ENCODE measurements at regions not wholly inside any gene's neighbourhood (a gene's known extent, or its start where the extent isn't known, plus 50 kb on each side); places are given as distances from the start of the nearest gene placed in this dataset.

DNA sequence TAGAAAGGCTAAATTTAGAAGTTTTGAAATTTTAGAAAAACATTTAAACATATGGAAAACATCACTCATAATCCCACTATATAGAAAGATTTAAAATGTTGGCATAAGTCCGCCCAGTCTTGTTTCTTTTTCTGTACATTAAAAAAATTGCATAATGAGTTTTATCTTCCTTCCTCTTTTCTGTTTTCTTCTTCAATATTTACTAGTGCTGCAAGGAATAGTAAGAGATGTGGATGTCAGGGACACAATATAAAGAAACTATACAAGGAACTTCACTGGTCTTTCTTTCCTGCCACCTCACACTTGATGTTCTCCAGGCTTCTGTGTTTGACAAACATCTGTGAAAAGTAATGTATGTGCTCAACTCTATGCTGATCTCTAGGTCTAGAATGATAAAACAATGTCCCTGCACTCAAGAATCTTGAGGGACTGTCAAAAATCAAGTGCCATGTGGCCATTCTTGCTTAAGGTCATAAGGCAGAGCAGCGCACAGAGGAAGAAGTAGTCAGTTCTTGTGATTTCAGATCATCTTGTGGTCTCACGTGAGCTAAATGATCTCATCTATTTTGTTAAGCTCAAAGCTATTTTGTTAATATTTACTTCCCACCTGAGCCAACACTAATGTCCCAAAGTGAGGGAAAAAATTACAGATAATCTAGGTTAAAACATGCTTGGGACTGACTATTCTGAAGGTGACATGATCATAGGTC, 186.9 kb upstream of the OBI1 start:
- Histone ChIP-seq H3K27me3 (ENCODE audit: control insufficient read depth in 2 of 2, insufficient read depth in 2 of 2, low read length in 2 of 2) (no peaks in the 10 kb centered on the region), H3K4me2 (replicated peaks; ENCODE audit: extremely low read depth, low read length, poor library complexity, severe bottlenecking) (no peak overlapping the region), H3K79me2 (ENCODE audit: insufficient read depth, low read length) (no peaks in the 10 kb centered on the region), H3K9me3 (replicated peaks in 1 of 2; ENCODE audit: control insufficient read depth in 1 of 2, insufficient read depth in 1 of 2, low read length in 2 of 2) (no peaks in the 10 kb centered on the region), H4K20me1 (ENCODE audit: insufficient read depth, low read length) (no peaks in the 10 kb centered on the region), H3K9ac (ENCODE audit: insufficient read depth, low read length, poor library complexity, severe bottlenecking) (no peak overlapping the region), H2AFZ (ENCODE audit: insufficient read depth, low read depth, low read length, poor library complexity, severe bottlenecking) (no peak overlapping the region), H3K4me1 (ENCODE audit: control insufficient read depth in 1 of 2, insufficient read depth in 2 of 2, low read length in 2 of 2) (peaks cover 0 to 10% of the 10 kb centered on the region in 2 donors), H3K27ac (ENCODE audit: low read depth in 1 of 2, low read length in 2 of 2) (no peak overlapping the region), H3K4me3 (replicated peaks in 1 of 3; ENCODE audit: low read depth in 2 of 3, low read length in 3 of 3) (no peak overlapping the region), H3K36me3 (replicated peaks in 1 of 2; ENCODE audit: control insufficient read depth in 1 of 2, insufficient read depth in 2 of 2, low read length in 2 of 2) (no peaks in the 10 kb centered on the region)
- DNase-seq = no peak
- H3K4me1 Mint-ChIP-seq = peaks cover 18% of the 10 kb centered on the region
- H3K36me3 Mint-ChIP-seq = no peaks in the 10 kb centered on the region
- intact Hi-C loops (cut with micrococcal nuclease) = no loop called here
- TF ChIP-seq, protein P1, sequence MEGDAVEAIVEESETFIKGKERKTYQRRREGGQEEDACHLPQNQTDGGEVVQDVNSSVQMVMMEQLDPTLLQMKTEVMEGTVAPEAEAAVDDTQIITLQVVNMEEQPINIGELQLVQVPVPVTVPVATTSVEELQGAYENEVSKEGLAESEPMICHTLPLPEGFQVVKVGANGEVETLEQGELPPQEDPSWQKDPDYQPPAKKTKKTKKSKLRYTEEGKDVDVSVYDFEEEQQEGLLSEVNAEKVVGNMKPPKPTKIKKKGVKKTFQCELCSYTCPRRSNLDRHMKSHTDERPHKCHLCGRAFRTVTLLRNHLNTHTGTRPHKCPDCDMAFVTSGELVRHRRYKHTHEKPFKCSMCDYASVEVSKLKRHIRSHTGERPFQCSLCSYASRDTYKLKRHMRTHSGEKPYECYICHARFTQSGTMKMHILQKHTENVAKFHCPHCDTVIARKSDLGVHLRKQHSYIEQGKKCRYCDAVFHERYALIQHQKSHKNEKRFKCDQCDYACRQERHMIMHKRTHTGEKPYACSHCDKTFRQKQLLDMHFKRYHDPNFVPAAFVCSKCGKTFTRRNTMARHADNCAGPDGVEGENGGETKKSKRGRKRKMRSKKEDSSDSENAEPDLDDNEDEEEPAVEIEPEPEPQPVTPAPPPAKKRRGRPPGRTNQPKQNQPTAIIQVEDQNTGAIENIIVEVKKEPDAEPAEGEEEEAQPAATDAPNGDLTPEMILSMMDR (IDR thresholded peaks at IDR 0.05) = no peak
- H3K9me3 Mint-ChIP-seq = peaks cover 0 to 3% (median 3%) of the 10 kb centered on the region in 7 donors
- H3K4me3 Mint-ChIP-seq = no peak overlapping the region
- WGBS (ENCODE audit: insufficient coverage) = no CpG with 5 or more reads among the region's 3 CpGs
- H3K27me3 Mint-ChIP-seq (ENCODE audit: low read depth in 3 of 3) = peaks cover 0 to 3% (median 0%) of the 10 kb centered on the region in 3 donors
- H3K27ac Mint-ChIP-seq = peak overlapping the region in 1 of 7 donors; percentile 52

DNA sequence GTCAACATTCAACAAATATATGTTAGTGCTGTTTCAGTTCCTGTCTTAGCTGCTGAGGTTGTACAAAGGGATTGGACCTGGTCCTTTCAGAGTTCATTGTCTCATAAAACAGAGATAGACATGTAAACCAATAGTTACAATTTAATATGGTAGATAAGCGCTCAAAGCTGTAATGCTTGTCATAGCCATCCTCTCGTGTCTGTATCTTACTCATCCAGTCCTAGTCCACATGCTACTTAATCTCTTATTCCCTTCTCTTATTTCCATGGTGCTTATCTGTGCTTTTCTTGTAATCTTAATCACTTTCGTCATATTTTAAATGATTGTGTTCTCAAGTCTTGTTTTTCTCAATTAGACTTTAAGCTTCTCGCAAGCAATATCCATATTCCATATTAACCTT, 185.2 kb upstream of the OBI1 start:
- H3K9ac ChIP-seq (ENCODE audit: insufficient read depth, low read length, poor library complexity, severe bottlenecking) = no peak overlapping the region
- H3K79me2 ChIP-seq (ENCODE audit: insufficient read depth, low read length) = no peaks in the 10 kb centered on the region
- Mint-ChIP-seq H3K4me1 (peaks cover 18% of the 10 kb centered on the region), H3K27me3 (ENCODE audit: low read depth in 3 of 3) (peaks cover 0 to 3% (median 0%) of the 10 kb centered on the region in 3 donors), H3K27ac (no peak overlapping the region), H3K9me3 (peaks cover 0 to 3% (median 1%) of the 10 kb centered on the region in 7 donors), H3K36me3 (no peaks in the 10 kb centered on the region), H3K4me3 (no peak overlapping the region)
- no peaks in the 10 kb centered on the region for H3K36me3 ChIP-seq (replicated peaks in 1 of 2; ENCODE audit: control insufficient read depth in 1 of 2, insufficient read depth in 2 of 2, low read length in 2 of 2)
- intact Hi-C loops (cut with micrococcal nuclease) = no loop called here
- no peak for DNase-seq
- no peaks in the 10 kb centered on the region for H3K27me3 ChIP-seq (ENCODE audit: control insufficient read depth in 2 of 2, insufficient read depth in 2 of 2, low read length in 2 of 2)
- 100% methylated on average over 2 of the region's 4 CpGs for WGBS (ENCODE audit: insufficient coverage)
- H3K9me3 ChIP-seq (replicated peaks in 1 of 2; ENCODE audit: control insufficient read depth in 1 of 2, insufficient read depth in 1 of 2, low read length in 2 of 2) = no peaks in the 10 kb centered on the region
- H3K27ac ChIP-seq (ENCODE audit: low read depth in 1 of 2, low read length in 2 of 2) = no peak overlapping the region
- no peaks in the 10 kb centered on the region for H4K20me1 ChIP-seq (ENCODE audit: insufficient read depth, low read length)
- TF ChIP-seq, protein P1 (IDR thresholded peaks at IDR 0.05) = no peak
- H3K4me1 ChIP-seq (ENCODE audit: control insufficient read depth in 1 of 2, insufficient read depth in 2 of 2, low read length in 2 of 2) = peaks cover 0 to 10% of the 10 kb centered on the region in 2 donors
- no peak overlapping the region for H3K4me3 ChIP-seq (replicated peaks in 1 of 3; ENCODE audit: low read depth in 2 of 3, low read length in 3 of 3)
- no peak overlapping the region for H3K4me2 ChIP-seq (replicated peaks; ENCODE audit: extremely low read depth, low read length, poor library complexity, severe bottlenecking)
- no peak overlapping the region for H2AFZ ChIP-seq (ENCODE audit: insufficient read depth, low read depth, low read length, poor library complexity, severe bottlenecking)

All from CD14-positive monocyte (primary cell).